WTC11 (cell line): ENCODE measurements at regions not wholly inside any gene's neighbourhood (a gene's known extent, or its start where the extent isn't known, plus 50 kb on each side); places are given as distances from the start of the nearest gene placed in this dataset.

Source experiments
- ATAC-seq: fragments of 200-7000 bp; cut with Tn5 transposase; 2 replicates; pipeline ENCODE4 v1.10.0; 2021; ENCODE audit warnings: mild to moderate bottlenecking, moderate library complexity
- CTCF ChIA-PET: fragments of 300-600 bp; sonication (Branson Sonifier 250); formaldehyde crosslinking; loops from one replicate; lab custom pipeline; 2021; ENCODE audit warnings: antibody characterized with exemption; lab: Charles Lee
- POLR2A ChIA-PET: fragments of 350-600 bp; sonication (Branson Sonifier 250); formaldehyde crosslinking; loops from one replicate; lab custom pipeline; 2021; ENCODE audit warnings: antibody characterized with exemption; lab: Charles Lee
- DNase-seq: peaks from one replicate; pipeline ENCODE4 v3.0.0; 2021; ENCODE audit warnings: low spot score
- H3K27ac Mint-ChIP-seq: 2 replicates; pipeline ENCODE4 v1.8.0; 2021; ENCODE audit warnings: mixed read lengths
- H3K27me3 Mint-ChIP-seq: 2 replicates; pipeline ENCODE4 v1.8.0; 2021; ENCODE audit warnings: low read depth, mild to moderate bottlenecking, moderate library complexity, mixed read lengths
- H3K36me3 Mint-ChIP-seq: 2 replicates; pipeline ENCODE4 v1.8.0; 2021; ENCODE audit warnings: mixed read lengths
- H3K4me1 Mint-ChIP-seq: 2 replicates; pipeline ENCODE4 v1.8.0; 2022; ENCODE audit warnings: mixed read lengths
- H3K4me3 Mint-ChIP-seq: 2 replicates; pipeline ENCODE4 v1.8.0; 2021; ENCODE audit warnings: mild to moderate bottlenecking, moderate library complexity, mixed read lengths
- H3K9me3 Mint-ChIP-seq: 2 replicates; pipeline ENCODE4 v1.8.0; 2021; ENCODE audit warnings: mixed read lengths
- AFF4 ChIP-seq: sonication (generic); formaldehyde crosslinking; IDR thresholded peaks from 2 replicates; pipeline ENCODE4 v1.8.1; 2023; ENCODE audit warnings: mild to moderate bottlenecking, missing genetic modification reagents, borderline replicate concordance
- AR ChIP-seq: fragments of 250-450 bp; sonication (Bioruptor Pico); IDR thresholded peaks from 2 replicates; pipeline ENCODE4 v1.9.0; 2021; ENCODE audit warnings: mild to moderate bottlenecking
- CBFB ChIP-seq: sonication (generic); formaldehyde crosslinking; IDR thresholded peaks from 2 replicates; pipeline ENCODE4 v1.8.1; 2022; ENCODE audit warnings: mild to moderate bottlenecking, low read depth, missing genetic modification reagents
- CREM ChIP-seq: sonication (generic); formaldehyde crosslinking; IDR thresholded peaks from 2 replicates; pipeline ENCODE4 v1.8.1; 2022; ENCODE audit warnings: mild to moderate bottlenecking, missing genetic modification reagents, moderate library complexity
- E2F5 ChIP-seq: sonication (generic); formaldehyde crosslinking; IDR thresholded peaks from 2 replicates; pipeline ENCODE4 v1.8.1; 2022; ENCODE audit warnings: mild to moderate bottlenecking, moderate library complexity, missing genetic modification reagents
- ERG ChIP-seq: fragments of 250-450 bp; sonication (Bioruptor Pico); IDR thresholded peaks from 2 replicates; pipeline ENCODE4 v1.8.0; 2021; ENCODE audit warnings: mild to moderate bottlenecking
- GTF2I ChIP-seq: fragments of 250-450 bp; sonication (Bioruptor Pico); conservative IDR thresholded peaks from 2 replicates; pipeline ENCODE4 v1.4.0; 2021; ENCODE audit warnings: mild to moderate bottlenecking
- RELA ChIP-seq: sonication (generic); formaldehyde crosslinking; IDR thresholded peaks from 2 replicates; pipeline ENCODE4 v1.8.1; 2022; ENCODE audit warnings: missing genetic modification reagents, mild to moderate bottlenecking, borderline replicate concordance
- SOX15 ChIP-seq: fragments of 250-450 bp; sonication (Bioruptor Pico); IDR thresholded peaks from 2 replicates; pipeline ENCODE4 v1.9.0; 2021; ENCODE audit warnings: mild to moderate bottlenecking
- TEAD4 ChIP-seq: sonication (generic); formaldehyde crosslinking; IDR thresholded peaks from 2 replicates; pipeline ENCODE4 v1.8.0; 2022; ENCODE audit warnings: mild to moderate bottlenecking, missing genetic modification reagents
- ZNF281 ChIP-seq: sonication (generic); formaldehyde crosslinking; IDR thresholded peaks from 2 replicates; pipeline ENCODE4 v1.8.0; 2023; ENCODE audit warnings: mild to moderate bottlenecking, missing genetic modification reagents
- ZNF396 ChIP-seq: fragments of 250-450 bp; sonication (Bioruptor Pico); IDR thresholded peaks from 2 replicates; pipeline ENCODE4 v1.8.0; 2021; ENCODE audit warnings: mild to moderate bottlenecking, moderate library complexity, borderline replicate concordance
- ZNF512 ChIP-seq: sonication (generic); formaldehyde crosslinking; IDR thresholded peaks from 2 replicates; pipeline ENCODE4 v1.8.1; 2022; ENCODE audit warnings: missing genetic modification reagents, borderline replicate concordance
- ZSCAN18 ChIP-seq: fragments of 250-450 bp; sonication (Bioruptor Pico); IDR thresholded peaks from 2 replicates; pipeline ENCODE4 v2.1.2; 2022; ENCODE audit warnings: mild to moderate bottlenecking, moderate library complexity

GRCh38 chr2:41840702-41841551 is 206.9 kb upstream of the PKDCC start (continued):
- TF ChIP-seq ZSCAN18 (CRISPR knock-in tag): no peak
- no peak for TF ChIP-seq GTF2I
- no peak for TF ChIP-seq ZNF396 (CRISPR knock-in tag)
- TF ChIP-seq ERG (CRISPR knock-in tag): no peak
- TF ChIP-seq AR (CRISPR knock-in tag): no peak
- no peak for TF ChIP-seq CREM (CRISPR knock-in tag)

- TF ChIP-seq RELA (CRISPR knock-in tag) (no peak), AFF4 (CRISPR knock-in tag) (no peak), E2F5 (CRISPR knock-in tag) (no peak), ZNF512 (CRISPR knock-in tag) (no peak), CBFB (CRISPR knock-in tag) (no peak), TEAD4 (no peak), ZNF281 (CRISPR knock-in tag) (no peak), SOX15 (no peak)
- TF ChIP-seq, all 79 proteins: peak for 0
- Mint-ChIP-seq H3K36me3 (no peaks in the 10 kb centered on the region), H3K9me3 (no peaks in the 10 kb centered on the region), H3K4me1 (no peaks in the 10 kb centered on the region; the same call in 1 of the 2 replicates), H3K27ac (no peak overlapping the region), H3K4me3 (no peak overlapping the region), H3K27me3 (peaks cover 54% of the 10 kb centered on the region)
- ChIA-PET CTCF (interaction anchor here (1.4 to 2.1 kb wide), 3 partner anchors 23 to 245 kb away, joined by 3 to 7 read pairs (median 4); no protein-coding TSS in a partner anchor), POLR2A (no interaction called here)
- ATAC-seq (no peak), DNase-seq (no peak)
These were observed 200.9 kb upstream of the PKDCC start for GRCh38 chr2:41846962-41847361.
